GM19463 (cell line): ENCODE measurements at regions not wholly inside any gene's neighbourhood (a gene's known extent, or its start where the extent isn't known, plus 50 kb on each side); places are given as distances from the start of the nearest gene placed in this dataset.

Experiments
- ATAC-seq: cut with Tn5 transposase; IDR thresholded peaks from one replicate; pipeline ENCODE4 v1.9.1; 2021; ENCODE audit warnings: mild to moderate bottlenecking, moderate library complexity; ENCODE audit not compliant: unreplicated experiment

DNA sequence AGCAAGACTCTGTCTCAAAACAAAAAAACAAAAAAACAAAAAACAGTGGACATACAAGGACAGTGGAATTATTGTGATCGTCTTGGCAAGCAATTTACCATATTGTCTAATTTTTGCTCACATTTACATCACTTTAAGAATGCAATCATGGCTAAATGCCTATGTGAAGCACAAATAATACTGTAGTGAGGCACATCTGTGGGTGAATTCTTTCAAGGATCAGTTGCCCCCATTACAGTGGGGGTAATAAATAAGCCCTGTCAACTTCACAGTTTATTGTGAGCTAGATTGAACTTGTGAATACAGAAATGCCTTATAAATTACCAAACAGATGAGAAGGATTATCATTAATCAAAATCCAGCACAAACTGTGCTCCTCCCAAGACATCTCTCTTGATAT lies 150.2 kb upstream of the PAPPA start:
- ATAC-seq: no peak

DNA sequence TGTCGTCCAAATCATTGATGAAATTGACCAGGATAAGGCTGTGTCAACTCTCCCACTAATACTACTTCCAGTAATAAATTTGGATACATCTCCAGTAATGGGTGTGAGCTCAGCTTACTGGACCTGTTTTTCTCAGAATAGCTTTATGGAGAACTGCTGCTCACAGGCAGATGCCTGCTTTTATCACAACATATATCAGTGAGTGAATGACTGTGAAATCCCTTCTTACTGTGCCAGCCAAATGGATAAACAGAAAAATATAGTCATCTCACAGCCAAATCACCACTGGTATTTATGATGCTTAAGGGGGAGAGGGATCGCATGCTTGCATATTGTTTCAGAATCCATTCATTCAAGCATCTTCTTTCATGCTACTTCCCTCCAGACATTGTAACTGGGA lies 148.4 kb upstream of the PAPPA start:
- ATAC-seq: no peak

DNA sequence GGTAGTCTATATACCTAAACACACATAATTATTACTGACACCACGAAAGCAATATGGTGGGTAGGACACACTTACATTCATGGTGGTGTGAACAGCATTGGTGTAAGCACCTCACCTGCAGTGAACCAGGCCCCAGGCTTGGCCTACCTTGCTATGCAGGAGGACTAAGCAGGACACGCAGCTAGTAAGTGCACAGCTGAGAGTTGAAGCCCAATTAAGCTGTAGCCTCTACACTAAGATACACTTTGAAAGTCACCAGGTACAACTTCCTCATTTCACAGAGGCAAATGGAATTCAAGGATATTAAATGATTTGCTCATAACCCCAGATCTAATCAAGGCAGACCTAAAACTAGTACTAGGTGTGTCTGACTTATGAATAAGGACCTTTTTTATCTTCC lies 145.8 kb upstream of the PAPPA start:
- no peak for ATAC-seq

DNA sequence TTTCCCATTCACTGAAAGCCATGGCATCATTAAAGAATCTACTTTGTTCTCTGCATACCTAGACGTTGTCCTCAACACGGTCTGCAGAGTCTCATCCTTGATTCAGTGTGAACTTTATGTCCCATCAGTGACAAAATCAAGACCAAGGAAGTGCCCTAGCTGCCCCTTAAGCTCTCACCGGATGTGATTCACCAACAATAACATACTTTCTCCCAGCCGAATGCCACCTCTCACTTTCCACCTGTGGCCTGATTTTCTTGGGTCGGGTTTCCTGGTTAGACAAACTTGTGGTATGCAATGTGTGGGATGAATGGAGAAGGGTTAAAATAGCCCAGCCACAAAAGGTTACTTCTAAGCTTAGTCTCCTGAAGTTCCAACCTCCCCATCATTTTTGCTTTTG lies 145.3 kb upstream of the PAPPA start:
- ATAC-seq: no peak

DNA sequence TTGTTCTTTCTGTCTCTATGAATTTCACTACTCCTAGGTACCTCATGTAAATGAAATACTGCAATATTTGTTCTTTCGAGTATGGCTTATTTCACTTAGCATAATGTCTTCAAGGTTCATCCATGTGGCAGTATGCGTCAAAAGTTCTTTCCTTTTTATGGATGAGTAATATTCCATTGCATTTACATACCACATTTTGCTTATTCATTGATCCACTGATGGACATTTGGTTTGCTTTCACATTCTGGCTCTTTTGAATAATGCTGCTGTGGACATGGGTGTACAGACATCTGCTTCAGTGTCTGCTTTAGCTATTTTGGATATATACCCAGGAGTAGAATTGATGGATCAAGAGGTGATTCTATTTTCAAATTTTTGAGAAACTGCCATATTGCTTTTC lies 144.2 kb upstream of the PAPPA start:
- no peak for ATAC-seq

DNA sequence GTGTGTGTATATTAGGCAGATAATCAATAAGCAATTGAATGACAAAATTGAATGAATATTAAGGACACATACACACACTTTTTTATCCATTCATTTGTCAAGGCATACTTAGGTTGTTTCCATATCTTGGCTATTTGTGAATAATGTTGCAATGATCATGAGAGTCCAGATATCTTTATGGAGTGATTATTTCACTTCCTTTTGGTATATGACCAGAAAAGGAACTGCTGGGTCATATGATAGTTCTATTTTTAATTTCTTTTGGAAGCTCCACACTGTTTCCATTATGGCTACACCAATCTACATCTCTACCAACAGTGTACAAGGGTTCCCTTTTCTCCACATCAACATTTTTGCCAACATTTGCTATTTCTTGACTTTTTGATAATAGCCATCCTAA lies 137.7 kb upstream of the PAPPA start:
- ATAC-seq: no peak

DNA sequence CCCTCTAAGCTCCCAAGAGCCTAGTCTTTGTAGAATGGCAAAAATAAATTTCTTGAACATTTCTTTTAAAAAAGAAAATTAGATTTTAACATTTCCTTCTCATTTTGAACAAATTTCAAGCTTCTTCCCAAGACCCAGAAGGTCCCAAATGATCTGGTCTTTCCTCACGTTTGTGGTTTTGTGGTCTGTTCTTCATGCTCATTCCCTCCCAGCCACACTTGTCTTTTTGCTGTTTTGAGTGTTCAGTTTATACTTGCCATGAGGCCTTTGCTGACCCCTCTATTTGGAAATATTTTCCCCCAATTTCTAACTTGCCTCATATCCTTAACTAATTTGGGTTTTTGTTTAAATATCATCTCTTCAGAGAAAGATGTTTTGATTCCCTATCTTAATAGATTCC lies 133.4 kb upstream of the PAPPA start:
- no peak for ATAC-seq

DNA sequence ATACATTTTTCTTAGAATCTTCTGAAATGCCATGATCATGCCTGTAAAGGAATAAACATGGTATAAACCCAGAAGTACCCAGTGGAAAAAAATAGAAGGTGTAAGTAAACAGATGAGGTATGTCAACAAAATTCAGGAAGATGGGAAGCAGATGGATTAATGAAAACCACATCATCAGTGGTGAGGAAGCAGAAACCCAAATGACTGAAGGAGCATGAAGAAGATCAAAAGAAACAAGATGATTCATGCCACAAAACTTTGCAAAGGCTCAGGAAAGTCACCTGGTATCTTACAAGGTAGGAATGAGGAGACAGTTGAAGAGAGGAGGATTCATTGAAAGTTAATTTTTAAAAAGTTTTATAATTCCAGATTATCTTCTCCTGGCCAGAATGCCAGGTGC lies 132.8 kb upstream of the PAPPA start:
- no peak for ATAC-seq

DNA sequence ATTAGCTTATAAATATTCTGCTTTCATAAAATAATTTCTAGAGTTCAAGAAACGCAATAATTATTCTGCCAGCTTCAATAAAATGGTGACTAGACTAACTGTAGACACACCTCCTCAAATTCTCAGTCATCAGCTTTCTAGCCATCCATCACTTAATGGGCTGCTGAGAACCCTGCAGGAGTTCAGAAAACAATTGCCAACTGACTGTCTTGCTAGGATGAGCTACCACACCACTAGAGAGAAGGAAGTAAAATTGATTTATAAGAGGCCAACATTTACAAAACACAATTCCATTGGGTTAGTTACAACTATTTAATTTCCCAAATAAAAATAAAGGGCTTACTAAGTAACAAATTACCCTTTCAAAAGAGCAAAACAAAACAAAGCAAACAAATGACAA lies 126.5 kb upstream of the PAPPA start:
- ATAC-seq: no peak

DNA sequence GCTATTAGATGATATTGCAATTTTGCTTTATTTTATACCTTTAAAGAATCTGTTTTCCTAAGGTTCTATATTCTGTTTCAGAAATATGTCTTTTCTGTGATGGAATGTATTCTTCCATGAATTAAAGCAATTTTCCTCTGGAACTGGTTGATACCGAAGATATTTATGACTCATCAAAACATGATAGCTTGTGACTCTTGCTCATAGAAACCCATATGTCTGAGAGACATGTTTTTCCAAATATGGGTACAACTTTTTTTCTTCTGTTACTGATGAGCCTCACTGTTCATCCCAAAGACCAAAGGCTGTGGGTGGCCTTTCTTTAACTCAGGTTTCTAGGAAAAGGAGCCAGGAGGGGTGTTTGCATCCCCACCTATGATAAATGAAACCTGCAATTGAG lies 126.1 kb upstream of the PAPPA start:
- ATAC-seq: no peak

DNA sequence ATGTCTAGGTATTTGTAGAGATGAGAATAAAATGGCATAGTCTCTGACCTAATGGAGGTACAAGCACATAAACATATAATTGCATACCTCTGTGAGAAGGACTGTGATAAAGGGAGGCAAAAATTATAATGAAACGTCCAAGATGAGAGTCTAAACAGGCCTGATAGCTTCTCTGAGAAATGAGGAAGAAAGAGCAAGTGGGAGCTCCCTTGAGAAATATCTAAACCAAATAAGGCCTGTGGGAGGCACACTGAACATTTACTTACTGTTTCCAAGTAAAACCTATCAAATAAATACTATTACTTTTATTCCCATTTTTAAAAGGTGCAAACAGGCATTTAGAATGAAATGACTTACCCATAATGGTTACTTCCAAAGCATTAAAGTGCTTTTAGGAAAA lies 125.6 kb upstream of the PAPPA start:
- no peak for ATAC-seq

DNA sequence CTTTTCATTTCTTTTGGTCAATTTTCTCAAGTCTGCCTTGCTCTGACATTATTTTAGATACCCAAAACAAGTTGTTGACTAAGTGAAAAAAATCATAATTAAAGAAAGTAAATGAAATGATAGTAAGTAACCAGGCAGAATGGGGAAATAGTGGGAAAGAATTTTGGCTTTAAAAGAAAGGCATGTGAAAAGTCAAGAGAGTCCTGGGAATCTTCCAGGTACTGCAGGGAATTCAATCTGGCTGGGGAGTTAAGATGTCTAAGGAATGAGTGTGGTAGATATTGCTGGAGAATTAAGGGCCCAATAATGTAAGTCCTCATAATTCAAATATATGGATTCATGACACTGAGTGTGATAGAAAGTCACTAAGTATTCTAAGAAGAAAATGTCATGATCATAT lies 123.1 kb upstream of the PAPPA start:
- ATAC-seq: no peak

DNA sequence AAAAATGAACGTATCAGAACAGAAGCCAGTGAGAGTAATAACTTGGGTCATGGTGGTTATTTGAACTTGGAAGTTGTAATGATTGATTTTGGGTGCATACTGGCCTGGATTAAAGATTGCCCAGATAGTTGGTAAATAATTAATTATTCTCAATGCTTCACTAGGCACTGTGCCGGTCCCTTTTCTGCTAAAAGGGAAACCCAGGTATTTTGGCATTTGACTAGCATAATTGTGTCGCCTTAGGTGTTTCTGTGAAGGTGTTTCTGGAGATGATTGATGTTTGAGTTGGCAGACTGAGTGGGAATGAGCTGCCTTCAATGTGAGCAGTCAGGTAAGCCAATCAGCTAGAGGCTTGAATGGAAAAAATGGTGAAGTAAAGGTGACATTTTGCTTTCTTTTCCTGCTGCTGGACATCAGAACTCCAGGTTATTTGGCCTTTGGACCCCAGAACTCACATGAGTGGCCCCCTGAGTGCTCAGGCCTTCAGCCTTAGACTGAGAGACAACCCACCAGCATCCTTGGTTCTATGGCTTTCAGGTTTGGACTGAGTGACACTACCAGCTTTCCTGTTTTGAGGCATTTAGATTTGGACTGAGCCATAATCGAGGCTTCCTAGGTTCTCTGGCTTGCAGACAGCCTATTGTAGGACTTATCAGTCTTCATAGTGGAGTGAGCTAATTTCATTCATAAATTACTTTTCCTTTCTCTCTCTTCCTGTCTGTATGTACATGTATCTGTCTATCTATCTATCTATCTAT lies 120.7 kb upstream of the PAPPA start:
- ATAC-seq: no peak

DNA sequence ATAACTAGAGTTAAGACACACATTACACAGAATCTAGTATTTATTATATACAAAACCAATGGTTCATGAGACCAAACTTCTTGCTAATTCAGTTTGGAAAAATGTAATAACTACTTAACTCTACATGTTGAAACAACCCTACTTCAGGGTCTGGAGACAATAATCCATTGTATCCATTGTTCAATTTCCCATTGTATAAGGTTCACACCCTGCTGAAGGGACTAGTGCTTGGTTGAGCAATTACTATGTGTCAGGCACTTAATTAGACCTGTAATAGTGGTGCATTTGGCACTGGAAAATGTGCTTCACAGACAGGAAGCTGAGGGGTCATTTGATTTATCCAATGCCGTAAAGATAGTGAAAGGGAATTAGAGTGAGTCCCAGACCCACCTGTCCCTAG lies 114.3 kb upstream of the PAPPA start:
- ATAC-seq: no peak

DNA sequence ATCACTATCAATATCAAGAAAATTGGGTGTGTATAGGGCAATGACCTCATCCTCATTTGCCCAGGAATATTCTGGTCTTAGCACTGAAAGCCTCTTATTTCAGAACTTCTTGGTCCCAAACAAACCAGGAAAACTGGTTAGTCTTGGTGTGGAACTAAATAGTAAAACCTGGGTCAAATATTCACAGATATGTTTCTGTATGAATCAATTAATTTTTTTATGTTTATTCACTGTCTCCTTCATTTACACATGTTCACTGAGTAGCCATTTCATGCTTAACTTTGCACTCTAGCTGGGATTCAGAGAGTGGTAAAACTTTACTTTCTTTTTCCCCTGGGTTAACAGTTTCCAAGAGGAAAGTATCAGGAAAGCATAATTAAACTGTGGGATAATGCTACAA lies 113.7 kb upstream of the PAPPA start:
- no peak for ATAC-seq

DNA sequence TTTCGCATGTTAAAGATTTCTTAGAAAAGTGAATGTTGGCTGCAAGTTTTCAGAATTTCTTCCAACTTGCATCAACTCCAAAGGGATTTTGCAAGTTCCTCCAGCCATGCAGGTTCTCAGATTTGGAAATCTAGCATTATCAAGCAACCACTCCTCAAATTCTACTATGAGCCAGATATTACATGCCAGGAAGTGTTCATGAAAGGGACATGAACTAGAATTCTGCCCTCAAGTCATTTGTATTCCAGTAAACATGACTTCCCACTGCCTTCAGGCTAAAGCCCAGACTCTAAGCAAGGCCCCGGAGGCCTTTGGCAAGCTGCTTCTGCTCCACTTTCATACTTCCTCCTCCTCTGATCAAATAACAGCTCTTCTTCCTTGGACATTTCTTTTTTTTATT lies 111.3 kb upstream of the PAPPA start:
- no peak for ATAC-seq

DNA sequence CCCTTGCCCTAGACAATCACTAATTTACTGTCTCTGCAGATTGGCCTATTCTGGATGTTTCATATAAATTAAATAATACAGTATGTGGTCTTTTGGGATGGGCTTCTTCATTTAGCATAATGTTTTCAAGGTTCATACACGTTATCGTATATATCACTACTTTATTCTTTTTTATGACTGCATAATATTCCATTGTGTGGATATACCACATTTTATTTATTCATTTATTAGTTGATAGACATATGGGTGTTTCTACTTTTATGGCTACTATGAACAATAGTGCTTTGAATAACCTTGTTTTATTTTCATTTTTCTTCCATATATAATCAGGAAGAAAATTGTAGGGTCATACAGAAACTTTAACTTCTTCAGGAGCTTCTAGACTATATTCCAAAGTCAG lies 108.5 kb upstream of the PAPPA start:
- no peak for ATAC-seq

DNA sequence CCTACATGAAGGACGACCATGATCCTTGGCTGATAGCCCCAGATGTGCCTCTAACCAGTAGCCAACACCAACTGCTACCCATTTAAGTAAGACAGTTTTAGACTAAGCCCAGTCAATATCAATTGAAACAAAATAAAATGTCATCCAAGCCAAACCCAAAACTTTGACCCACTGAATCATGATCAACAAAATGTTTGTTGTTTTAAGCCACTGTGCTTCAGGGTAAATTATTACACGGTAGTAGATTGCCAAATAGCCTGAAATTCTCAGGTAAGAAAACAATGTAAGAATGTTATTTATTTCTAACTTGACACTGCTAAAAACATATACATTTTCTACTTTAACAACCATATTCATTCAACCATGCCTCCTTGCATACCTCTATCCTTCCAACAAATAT lies 105.5 kb upstream of the PAPPA start:
- no peak for ATAC-seq

DNA sequence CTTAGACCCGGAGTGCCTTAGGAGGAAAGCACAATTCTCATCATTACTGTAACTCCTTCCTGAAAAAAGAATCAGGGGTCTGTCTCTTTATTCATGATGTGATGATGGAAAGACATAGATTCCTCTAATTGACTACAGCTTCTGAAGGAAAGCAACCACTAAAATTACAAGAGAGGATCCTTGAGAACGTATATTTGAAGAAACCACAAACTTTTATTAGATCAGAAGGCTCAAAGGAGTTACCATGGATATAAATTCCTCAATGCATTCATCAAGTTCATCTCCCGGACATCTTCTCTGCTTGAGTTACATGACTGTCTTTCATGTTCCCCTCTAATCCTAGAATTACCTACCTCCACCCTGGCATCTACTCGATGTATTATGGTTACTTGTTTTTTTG lies 104.1 kb upstream of the PAPPA start:
- no peak for ATAC-seq

DNA sequence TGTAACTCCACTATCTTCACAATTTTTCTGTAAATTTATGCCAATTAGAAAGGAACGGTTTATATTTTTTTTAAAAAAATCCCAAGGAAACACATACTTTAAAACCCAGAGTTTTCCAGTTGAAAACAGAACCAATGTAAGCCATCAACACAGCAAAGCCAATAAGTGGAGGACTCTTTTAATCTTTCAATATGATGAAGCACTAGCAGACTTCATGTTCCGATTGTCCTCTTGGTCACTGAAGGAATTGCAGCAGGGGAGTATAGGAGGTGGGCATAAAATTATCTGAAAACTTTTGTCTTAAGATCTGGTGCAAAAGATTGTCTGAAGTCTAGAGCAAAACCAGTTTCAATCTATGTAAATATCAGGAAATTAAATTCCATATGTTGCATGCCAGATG lies 102.1 kb upstream of the PAPPA start:
- ATAC-seq: no peak

DNA sequence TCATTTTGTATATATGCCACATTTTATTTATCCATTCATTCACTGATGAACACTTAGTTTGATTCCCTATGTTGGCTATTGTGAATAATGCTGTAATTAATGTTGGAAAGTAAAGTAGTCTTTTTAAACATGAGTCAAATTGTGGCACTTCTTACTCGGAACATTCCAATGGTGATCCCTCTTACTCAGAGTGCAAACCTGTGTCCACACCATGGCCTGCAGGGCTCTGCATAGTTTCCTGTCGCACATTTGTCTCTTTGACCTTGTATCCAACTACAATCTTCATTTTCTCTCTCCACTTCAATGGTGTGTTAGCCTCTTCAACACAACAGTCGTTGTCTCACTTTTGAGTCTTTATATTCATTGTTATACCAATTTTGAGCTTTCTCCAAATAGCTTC lies 98.1 kb upstream of the PAPPA start:
- ATAC-seq: no peak

DNA sequence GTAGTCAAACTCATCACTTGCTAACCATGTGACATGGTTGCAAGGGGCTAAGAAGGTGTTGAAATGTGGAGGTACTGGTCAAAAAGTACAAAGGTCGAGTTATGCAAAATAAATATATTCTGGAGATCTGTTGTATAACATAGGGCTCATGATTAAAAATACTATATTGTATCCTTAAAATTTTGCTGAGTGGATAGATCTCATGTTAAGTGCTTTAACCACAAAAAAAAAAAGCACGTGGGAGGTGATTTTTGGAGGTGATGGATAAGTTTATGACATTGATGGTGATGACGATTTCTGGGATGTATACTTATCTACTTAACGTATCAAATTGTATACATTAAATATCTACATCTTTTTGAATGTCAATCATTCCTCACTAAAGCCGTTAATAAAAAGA lies 96.2 kb upstream of the PAPPA start:
- ATAC-seq: no peak

DNA sequence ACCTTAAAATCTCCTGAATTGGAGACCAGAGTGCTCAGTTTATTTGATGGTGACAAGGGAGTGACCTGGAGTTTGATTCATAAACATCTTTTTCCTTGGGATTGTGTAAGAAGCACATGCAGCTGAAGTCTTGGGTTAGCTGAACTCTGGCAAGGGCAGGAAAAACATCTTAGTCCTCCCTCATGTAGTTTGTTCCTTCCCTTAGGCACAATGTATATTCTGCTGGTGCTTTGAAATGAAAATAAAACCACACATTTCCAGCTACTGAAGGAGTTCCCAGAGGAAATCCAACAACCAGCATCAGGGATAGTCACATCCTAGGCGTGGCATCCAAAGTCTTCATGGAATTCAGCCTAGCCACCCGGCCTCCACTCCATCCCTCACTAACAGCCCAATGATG lies 95.2 kb upstream of the PAPPA start:
- ATAC-seq: no peak

DNA sequence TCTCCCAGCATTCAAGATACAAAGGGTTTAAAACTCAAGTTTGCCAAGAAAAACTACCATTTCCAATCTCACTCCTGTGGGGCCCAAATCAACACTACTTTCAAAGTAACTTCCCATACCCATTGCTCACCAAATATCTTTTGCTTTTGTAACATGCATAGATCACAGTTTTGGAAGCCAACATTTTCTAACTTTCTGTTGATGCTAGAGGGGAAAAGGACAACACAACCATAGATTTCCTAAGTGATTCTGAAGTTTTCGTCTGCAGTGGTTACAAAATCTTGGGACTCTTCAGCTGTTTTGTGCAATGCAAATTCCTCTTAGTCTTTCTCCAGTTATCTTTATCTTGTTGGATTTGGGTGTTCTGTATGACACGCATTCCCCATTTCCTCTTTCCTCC lies 94.1 kb upstream of the PAPPA start:
- no peak for ATAC-seq
